Upper lobe of left lung (tissue), 6 donors: ENCODE measurements at regions not wholly inside any gene's neighbourhood (a gene's known extent, or its start where the extent isn't known, plus 50 kb on each side); places are given as distances from the start of the nearest gene placed in this dataset.
"Not testable (repeated sequence)": the region's sequence is repeated elsewhere in the genome, so short reads cannot be mapped to it uniquely, and the experiment has no call there.

Source experiments
- ATAC-seq, 2 donors: fragments of 200-7000 bp; cut with Tn5 transposase; one replicate each; pipeline ENCODE4 v1.9.1; 2022; ENCODE audit warnings: mild to moderate bottlenecking in 2 of 2, moderate library complexity in 2 of 2; ENCODE audit not compliant: low FRiP score in 2 of 2
- DNase-seq, 2 donors: peaks; one replicate each; pipeline ENCODE4 v3.0.0-alpha.2; 2019 to 2020
- H3K27ac ChIP-seq, 4 donors: fragments of 200-600 bp; sonication (generic); one replicate each; pipeline ENCODE4 v1.5.1; 2016 to 2019
- H3K27me3 ChIP-seq, 4 donors: fragments of 200-600 bp; sonication (generic); one replicate each; pipeline ENCODE4 v1.5.1; 2017 to 2019
- H3K36me3 ChIP-seq, 4 donors: fragments of 200-600 bp; sonication (generic); one replicate each; pipeline ENCODE4 v1.5.1; 2016 to 2019
- H3K4me1 ChIP-seq, 4 donors: fragments of 200-600 bp; sonication (generic); one replicate each; pipeline ENCODE4 v1.5.1; 2018 to 2019
- H3K4me3 ChIP-seq, 4 donors: fragments of 200-600 bp; sonication (generic); one replicate each; pipeline ENCODE4 v1.5.1; 2017 to 2019; ENCODE audit warnings: mild to moderate bottlenecking in 2 of 4, moderate library complexity in 1 of 4
- H3K9me3 ChIP-seq, 4 donors: fragments of 200-600 bp; sonication (generic); one replicate each; pipeline ENCODE4 v1.5.1; 2018 to 2019
- CTCF ChIP-seq, 6 experiments: fragments of 450-650 bp in 4 of 6; fragments of 200-600 bp in 2 of 6; sonication (generic) in 2 of 6; IDR thresholded peaks; one replicate each; pipeline ENCODE4 v1.5.1; 2016 to 2019; ENCODE audit warnings: antibody characterized with exemption in 6 of 6
- EP300 ChIP-seq, 4 donors: sonication (generic); formaldehyde crosslinking; IDR thresholded peaks; one replicate each; pipeline ENCODE4 v1.5.1; 2017; ENCODE audit warnings: antibody characterized with exemption in 4 of 4, control low read depth in 2 of 4
- POLR2A ChIP-seq, 4 donors: fragments of 450-650 bp; IDR thresholded peaks; one replicate each; pipeline ENCODE4 v1.5.1; 2016 to 2017; ENCODE audit warnings: antibody characterized with exemption in 4 of 4, mild to moderate bottlenecking in 2 of 4
- POLR2AphosphoS5 ChIP-seq, 2 donors: sonication (generic); formaldehyde crosslinking; IDR thresholded peaks; one replicate each; pipeline ENCODE4 v1.5.1; 2017; ENCODE audit warnings: antibody characterized with exemption in 2 of 2
- WGBS, 2 donors: methylation state at CpG; one replicate each; pipeline ENCODE4 v1.1.5; 2017 to 2018; 5-methylcytosine and 5-hydroxymethylcytosine counted together
- donor health status: DM: no; HTN: no; CAD: no; lungs with moderate emphysema.
- donor health status: DM: no; HTN: yes; CAD: no; lungs with severe emphysema.

DNA sequence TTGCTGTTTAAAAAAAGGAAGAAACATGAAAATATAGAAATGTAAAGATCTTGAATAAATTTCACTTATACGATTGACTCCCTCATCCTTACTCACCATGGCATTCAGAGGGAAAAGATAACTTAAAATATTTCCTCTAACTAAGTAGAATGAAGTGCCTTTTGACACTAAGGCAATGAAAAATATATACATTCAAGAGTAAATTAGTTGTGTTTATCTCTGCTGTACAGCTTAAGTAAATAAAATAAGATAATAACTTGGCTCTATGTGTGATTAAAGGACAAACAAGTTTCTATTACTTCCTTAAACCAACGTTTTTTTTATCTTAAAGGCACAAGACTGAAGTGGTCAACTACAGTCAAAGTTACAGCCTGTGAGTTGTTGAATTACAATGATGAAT is 142.3 kb upstream of the LRRTM4 start:
- no peak for ATAC-seq
- H3K36me3 ChIP-seq, result no peaks in the 10 kb centered on the region
- 24 to 35% methylated on average over 2 of the region's 2 CpGs for WGBS, 2 donors

GRCh38 chr2:77666251-77666980 is 144.2 kb upstream of the LRRTM4 start:
- H3K4me3 ChIP-seq, result no peak overlapping the region
- ATAC-seq (no peak), DNase-seq (no peak)
- no peaks in the 10 kb centered on the region for H3K27me3 ChIP-seq
- no peaks in the 10 kb centered on the region for H3K4me1 ChIP-seq
- no peaks in the 10 kb centered on the region for H3K36me3 ChIP-seq
- no peak for TF ChIP-seq POLR2A (IDR thresholded peaks at IDR 0.05)
- TF ChIP-seq CTCF (IDR thresholded peaks at IDR 0.05), result no peak
- TF ChIP-seq EP300 (IDR thresholded peaks at IDR 0.05), result no peak
- no peak for TF ChIP-seq POLR2AphosphoS5 (IDR thresholded peaks at IDR 0.05)
- H3K27ac ChIP-seq, result no peak overlapping the region
- H3K9me3 ChIP-seq, result no peaks in the 10 kb centered on the region
- WGBS, 2 donors, result 71 to 75% methylated on average over 7 of the region's 7 CpGs

More for the DNA sequence above, 142.3 kb upstream of the LRRTM4 start:
- DNase-seq, result no peak
- Histone ChIP-seq H3K4me3 (no peak overlapping the region), H3K27me3 (no peaks in the 10 kb centered on the region), H3K27ac (no peak overlapping the region), H3K4me1 (no peaks in the 10 kb centered on the region), H3K9me3 (no peaks in the 10 kb centered on the region)
- TF ChIP-seq POLR2AphosphoS5 (IDR thresholded peaks at IDR 0.05) (no peak), CTCF (IDR thresholded peaks at IDR 0.05) (no peak), POLR2A (IDR thresholded peaks at IDR 0.05) (no peak), EP300 (IDR thresholded peaks at IDR 0.05) (no peak)

GRCh38 chr2:77684543-77685319 is 162.6 kb upstream of the LRRTM4 start:
- H3K27me3 ChIP-seq, ATAC-seq, DNase-seq, H3K4me3 ChIP-seq, H3K4me1 ChIP-seq, H3K36me3 ChIP-seq, H3K27ac ChIP-seq, H3K9me3 ChIP-seq: not testable (repeated sequence)
- 33 to 43% methylated on average over 5 to 6 of the region's 6 CpGs for WGBS, 2 donors

DNA sequence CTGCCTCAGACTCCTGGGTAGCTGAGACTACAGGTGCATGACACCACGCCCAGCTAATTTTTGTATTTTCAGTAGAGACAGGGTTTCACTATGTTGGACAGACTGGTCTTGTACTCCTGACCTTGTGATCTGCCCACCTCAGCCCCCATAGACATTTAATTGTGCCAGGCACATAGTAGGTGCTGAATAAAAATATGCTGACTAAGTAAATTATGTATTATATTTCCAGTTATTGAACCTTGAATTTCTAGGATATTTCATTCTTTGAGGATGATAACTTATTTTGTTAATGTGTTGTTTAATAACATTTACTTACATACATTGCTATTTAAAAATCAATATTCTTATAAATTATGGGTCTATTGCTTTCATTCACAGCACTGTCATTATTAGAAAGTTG is 190.4 kb upstream of the LRRTM4 start:
- no peaks in the 10 kb centered on the region for H3K4me1 ChIP-seq
- no peaks in the 10 kb centered on the region for H3K9me3 ChIP-seq
- H3K27ac ChIP-seq, result no peak overlapping the region
- no peak for TF ChIP-seq POLR2A (IDR thresholded peaks at IDR 0.05)
- TF ChIP-seq CTCF (IDR thresholded peaks at IDR 0.05), result no peak
- TF ChIP-seq POLR2AphosphoS5 (IDR thresholded peaks at IDR 0.05), result no peak
- TF ChIP-seq EP300 (IDR thresholded peaks at IDR 0.05), result no peak
- 73 to 100% methylated on average over 1 of the region's 1 CpG for WGBS, 2 donors
- no peak for DNase-seq
- no peak for ATAC-seq
- H3K36me3 ChIP-seq, result no peaks in the 10 kb centered on the region
- H3K27me3 ChIP-seq, result no peaks in the 10 kb centered on the region
- no peak overlapping the region for H3K4me3 ChIP-seq

DNA sequence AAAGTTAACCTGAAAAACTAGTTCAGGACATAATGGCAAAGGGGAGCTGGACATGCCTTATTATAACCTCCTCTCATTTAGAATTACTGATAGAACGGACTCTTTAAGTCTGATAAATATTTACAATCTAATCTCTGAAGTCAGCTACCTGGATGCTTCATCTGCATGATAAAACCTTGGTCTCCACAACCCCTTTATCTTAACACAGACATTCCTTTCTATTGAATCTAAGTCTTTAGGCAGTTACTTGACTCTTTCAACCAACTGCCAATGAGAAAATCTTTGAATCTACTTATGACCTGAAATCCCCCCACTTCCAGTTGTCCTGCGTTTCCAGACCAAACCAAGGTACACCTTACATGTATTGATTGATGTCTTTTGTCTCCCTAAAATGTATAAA is 191.2 kb upstream of the LRRTM4 start:
- 75 to 78% methylated on average over 2 of the region's 2 CpGs for WGBS, 2 donors
- Histone ChIP-seq H3K36me3 (no peaks in the 10 kb centered on the region), H3K9me3 (no peaks in the 10 kb centered on the region), H3K27me3 (no peaks in the 10 kb centered on the region), H3K4me3 (no peak overlapping the region), H3K4me1 (no peaks in the 10 kb centered on the region), H3K27ac (no peak overlapping the region)
- ATAC-seq (no peak), DNase-seq (no peak)
- TF ChIP-seq POLR2AphosphoS5 (IDR thresholded peaks at IDR 0.05) (no peak), POLR2A (IDR thresholded peaks at IDR 0.05) (no peak), CTCF (IDR thresholded peaks at IDR 0.05) (no peak), EP300 (IDR thresholded peaks at IDR 0.05) (no peak)
